ENCODE measurements at regions not wholly inside any gene's neighbourhood (a gene's known extent, or its start where the extent isn't known, plus 50 kb on each side); places are given as distances from the start of the nearest gene placed in this dataset.

DNA sequence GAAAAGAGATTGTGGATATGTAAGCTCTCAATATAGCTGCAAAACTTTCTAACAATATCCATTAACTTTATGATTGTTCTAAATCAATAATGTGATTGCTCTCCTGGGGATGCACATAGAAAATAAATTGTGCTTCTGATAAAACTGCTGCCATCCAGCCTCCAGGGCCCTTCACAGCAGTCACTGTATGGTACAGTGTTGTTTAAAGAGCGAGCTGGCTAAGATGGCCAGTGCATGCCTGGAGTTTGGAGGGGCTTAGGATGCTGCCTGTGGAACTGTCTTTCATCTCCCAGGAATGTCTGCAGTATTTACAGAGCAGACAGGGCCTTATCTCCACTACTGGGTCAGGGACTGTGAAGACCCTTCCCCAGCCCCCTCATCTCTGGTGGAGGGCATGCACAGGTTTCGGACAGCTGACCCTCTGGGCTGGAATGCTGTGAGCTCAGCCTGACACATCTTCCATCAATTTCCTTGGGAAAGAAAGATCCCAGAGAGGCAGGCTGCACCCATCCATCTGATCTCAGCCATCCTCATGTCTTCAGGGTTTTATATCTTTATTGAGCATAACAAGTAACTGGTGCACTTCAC, 137.0 kb downstream of the PLPP3 start:
- no peak for DNase-seq

- DNase-seq, result no peak
These were observed 137.8 kb downstream of the PLPP3 start for GRCh38 chr1:56441601-56442000.

- no peak for DNase-seq
These were observed 139.6 kb downstream of the PLPP3 start for GRCh38 chr1:56439610-56440264.

GRCh38 chr1:56438901-56439551, 140.3 kb downstream of the PLPP3 start:
- DNase-seq, result no peak

DNA sequence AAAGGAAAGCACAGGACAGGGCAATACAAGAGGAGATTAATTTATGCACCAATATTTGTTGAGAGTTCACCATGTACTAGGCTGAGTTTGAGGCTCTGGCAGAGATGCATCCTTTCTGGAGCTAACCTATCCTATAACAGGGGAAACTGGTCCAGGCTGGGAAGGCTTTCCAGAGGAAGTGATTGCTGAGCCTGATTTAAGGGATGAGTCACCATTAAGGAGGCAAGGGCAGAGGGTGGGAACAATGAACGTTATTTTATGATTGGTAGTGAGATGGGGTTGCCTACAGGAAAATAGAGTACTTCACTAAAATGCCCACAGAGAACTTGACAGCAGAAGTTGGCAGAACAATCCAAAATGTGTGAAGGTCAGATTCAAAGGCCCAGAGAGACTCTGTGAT, 141.4 kb downstream of the PLPP3 start:
- DNase-seq, result no peak

- DNase-seq, result no peak
These were observed 142.4 kb downstream of the PLPP3 start for GRCh38 chr1:56436912-56437417.

DNA sequence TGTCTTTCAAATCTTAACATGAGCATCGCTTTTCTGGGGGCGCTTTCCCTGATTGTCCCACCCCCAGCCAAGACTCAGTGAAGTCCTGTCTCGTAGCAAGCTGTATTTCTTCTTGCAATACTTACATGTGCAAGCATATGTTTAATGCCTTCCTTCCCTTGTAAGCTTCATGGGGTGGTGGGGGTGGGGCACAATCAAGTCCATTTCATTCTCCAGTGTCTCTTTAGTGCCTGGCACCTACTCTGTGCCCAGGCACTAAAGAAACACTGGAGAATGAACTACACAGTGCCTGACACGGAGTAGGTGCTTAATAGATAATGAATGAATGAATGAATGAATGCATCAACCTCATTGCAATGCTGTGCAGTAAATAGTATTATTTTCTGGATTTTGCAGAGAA, 143.1 kb downstream of the PLPP3 start:
- no peak for DNase-seq

DNA sequence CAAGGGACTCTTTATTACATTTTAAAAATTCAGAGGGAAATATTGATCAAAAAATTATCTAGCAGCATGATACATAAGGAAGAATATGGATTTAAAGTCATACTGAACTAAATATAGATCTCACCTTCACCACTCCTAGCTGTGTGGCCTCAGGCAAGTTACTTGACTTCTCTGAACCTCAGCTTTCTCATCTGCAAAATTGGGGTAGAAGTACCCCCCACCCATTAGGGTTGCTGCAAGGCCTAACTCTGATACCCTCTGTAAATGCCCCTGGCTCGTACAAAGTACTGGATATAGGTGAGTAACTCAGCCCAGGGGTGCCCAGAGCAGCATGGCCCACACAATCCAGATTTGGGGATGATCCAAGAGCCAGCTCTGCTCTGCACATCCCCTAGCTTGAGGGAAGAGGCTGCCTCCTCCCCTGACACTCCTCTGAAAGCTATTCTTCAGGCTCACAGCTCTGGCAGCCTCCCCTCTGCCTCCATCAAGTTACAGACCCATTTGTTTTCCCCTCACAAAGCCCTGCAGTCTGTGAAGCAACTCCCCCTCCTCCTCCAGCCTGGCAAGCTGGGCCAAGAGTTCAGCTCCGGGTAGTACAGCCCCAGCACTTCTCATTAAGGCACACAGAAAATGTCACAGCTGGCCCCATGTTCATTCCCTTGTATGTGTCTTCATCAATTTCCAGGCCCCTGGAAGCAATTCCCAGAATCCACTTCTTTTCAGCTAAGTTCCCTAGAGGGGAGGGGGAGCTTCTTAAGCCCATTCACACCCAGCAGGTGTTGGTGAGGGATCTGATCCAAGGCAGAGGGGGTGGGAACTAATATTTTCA, 143.7 kb downstream of the PLPP3 start:
- DNase-seq, result no peak

GRCh38 chr1:56434740-56435139, 144.6 kb downstream of the PLPP3 start:
- no peak for DNase-seq

GRCh38 chr1:56434025-56434424, 145.3 kb downstream of the PLPP3 start:
- DNase-seq, result no peak

- no peak for DNase-seq
These were observed 146.2 kb downstream of the PLPP3 start for GRCh38 chr1:56433056-56433577.

DNA sequence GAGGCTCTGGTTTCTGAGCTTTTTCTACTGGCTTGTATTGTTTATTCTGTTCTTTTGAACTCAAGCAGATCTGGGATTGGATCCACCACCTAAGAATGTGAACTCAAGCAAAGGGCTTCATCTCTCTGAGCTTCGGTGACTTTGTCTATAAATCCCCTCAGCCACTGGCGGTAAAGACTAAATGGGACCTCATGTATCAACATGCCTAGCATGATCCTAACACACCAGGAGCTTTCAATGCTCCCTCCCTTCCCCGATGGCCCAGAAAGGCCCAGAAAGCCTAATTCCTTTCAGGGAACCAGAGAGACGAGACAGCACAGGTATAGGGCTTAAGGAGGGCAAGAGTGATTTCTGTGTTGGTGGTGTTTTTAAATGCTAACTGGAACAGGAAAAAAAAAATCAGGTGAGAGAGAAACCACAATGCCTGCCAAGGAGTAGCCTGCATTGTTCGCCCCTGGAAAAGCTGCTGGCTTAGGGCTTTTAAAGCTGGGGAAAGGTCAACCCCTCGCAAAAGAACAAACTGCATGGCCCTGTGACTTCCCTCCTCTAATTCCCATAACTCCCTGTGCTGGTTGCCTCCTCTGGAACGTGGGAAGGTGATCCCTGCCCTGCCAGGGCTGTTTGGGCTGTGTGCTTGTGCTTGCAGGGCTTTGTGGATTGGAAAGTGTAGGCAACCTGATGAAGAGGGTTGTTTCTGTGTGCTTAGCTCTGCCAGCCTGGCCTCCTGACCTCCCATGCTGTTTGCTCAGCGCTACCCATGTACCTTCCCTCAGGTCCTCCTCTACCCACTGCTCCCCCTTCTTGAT, 147.0 kb downstream of the PLPP3 start:
- DNase-seq, result no peak

- no peak for DNase-seq
These were observed 149.1 kb downstream of the PLPP3 start for GRCh38 chr1:56430141-56430839.

DNA sequence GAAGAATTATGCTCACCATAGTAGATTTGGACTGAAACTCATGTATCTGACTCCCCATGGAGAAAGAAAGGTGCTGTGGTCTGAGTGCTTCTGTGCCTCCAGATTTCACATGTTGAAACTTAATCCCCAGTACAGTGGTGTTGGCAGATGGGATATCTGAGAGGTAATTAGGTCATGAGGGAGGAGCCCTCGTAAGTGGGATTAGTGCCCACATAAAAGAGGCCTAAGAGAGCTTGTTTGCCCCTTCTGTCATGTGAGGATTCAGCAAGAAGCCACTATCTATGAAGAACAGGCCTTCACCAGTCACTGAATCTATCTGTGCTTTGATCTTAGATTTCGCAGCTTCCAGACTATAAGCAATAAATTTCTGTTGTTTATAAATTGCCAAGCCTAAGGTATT, 150.1 kb downstream of the PLPP3 start:
- DNase-seq, result no peak

DNA sequence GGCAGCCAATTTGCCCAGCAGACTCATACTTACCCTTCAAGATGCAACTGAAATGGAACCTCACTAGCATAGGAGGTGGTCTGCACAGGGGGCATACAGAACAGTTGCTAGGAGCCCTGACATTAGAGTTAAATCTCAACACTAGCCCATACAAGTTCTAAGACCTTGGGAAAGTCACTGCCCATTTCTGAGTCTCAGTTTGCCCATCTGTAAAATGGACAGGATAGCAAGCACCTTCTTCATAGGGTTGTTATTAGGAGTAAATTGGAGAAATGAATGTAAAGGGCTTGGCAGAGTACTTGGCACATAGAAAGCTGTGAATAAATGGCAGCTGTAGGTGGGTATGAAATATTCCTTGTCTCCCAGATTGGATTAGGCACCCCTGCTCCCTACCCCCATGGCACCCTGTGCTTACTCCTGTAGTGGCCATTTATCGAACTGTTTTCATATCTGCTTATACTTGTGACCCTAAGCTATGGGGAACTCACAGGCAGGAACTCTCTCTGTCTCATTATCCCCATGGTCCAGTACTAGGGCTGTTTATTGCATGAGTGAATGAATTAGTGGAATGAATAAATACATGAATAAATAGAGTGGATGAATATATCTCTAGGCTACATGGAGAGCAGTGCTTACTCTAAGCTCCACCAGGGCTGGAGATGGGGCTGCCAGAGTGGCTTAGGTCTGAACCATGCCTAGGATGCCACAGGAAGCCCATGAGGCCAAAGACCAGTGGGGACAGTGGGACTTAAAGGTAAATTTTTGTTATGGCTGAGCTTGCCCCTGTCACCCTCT, 152.6 kb downstream of the PLPP3 start:
- no peak for DNase-seq

DNA sequence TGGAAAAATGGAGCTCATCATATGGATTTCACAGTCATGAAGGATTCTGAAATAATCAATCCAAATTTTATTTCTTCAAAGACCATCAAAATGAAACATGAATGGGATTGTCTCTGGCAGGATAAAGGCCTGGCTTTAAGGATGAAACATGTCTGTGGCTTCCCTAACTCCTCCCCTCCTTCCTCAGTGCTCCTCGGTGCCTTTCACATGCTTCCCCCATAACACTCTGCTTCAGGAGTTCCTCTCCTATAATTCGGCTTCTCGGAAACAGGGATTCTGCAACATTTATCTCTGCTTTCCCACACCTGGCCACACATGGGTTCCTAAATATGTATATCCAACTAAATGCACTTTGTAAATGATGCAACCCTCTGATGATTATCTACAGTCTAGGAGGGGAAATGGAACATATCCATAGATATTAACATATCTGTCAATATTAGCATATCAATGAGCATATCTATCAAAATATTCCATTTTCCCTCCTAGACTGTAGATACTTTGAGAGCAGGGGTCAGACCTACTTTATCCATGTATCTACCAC, 153.8 kb downstream of the PLPP3 start:
- DNase-seq, result no peak

DNA sequence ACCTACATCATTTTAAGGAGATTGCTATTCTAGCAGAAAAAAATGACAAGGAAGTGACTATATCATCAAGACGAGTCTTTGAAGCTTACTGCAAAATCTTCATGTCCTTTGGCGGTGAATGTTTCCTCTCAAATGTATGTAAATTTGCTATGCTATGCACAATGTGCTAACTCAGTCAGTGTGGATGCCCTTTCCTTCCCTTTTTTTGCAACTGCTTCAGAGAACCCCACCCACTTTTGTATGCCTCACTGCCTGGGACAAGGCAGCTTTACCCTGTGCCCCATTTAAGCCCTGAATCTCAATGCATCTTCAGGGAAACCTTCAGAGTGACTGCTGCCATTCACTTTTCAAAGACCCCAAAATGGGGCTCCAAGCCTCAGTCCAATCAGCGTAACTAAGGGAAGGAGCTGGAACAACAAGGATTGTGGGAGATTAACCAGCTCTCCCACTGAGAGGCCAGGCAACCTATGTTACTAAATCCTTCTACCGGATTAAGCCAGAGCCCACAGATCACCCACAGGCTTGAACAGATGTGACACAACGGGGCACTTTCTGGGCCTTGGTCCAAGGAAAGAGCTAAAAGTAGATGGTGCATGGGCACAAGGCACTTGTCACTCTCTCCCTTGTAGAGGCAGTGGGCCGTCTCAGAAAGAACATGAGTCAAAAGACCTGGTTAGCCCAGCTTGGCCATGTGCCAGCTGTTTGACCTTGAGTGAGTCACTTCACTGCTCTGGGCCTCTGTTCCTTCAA, 154.4 kb downstream of the PLPP3 start:
- no peak for DNase-seq

- no peak for DNase-seq
These were observed 155.6 kb downstream of the PLPP3 start for GRCh38 chr1:56423716-56424115.

- no peak for DNase-seq
These were observed 161.2 kb downstream of the PLPP3 start for GRCh38 chr1:56418151-56418631.

- no peak for DNase-seq
These were observed 161.7 kb downstream of the PLPP3 start for GRCh38 chr1:56417646-56418045.

All from NK-92 treated with Interleukin-12 subunit alpha and Interleukin-12 subunit beta, amount 100 ng/mL, for 24 hours (cell line).